ENCODE measurements at regions not wholly inside any gene's neighbourhood (a gene's known extent, or its start where the extent isn't known, plus 50 kb on each side); places are given as distances from the start of the nearest gene placed in this dataset.
A peak's percentile ranks its signal among the peaks of the same experiment; 100 is the strongest.

GRCh38 chr6:14270925-14271788 lies 153.6 kb downstream of the CD83 start:
- peak overlapping the region; percentile 72 for H3K27ac ChIP-seq (ENCODE audit: low read depth, low read length)
- H3K4me2 ChIP-seq (ENCODE audit: low read length) = peak overlapping the region; percentile 65
- ATAC-seq (peak; percentile 93), DNase-seq (ENCODE audit: low read depth, low spot score) (peak; percentile 99)
- peak overlapping the region in 1 of 2 experiments; percentile 25; a peak in 2 of 4 replicates for H3K4me3 ChIP-seq (replicated peaks in 1 of 2; ENCODE audit: low read depth in 1 of 2, low read length in 2 of 2)
- H3K79me2 ChIP-seq (ENCODE audit: insufficient read depth, low read length) = no peaks in the 10 kb centered on the region
- intact Hi-C loops (cut with micrococcal nuclease) = loop anchor here (1.0 to 5.0 kb wide), 2 partner anchors 472 to 976 kb away; partner anchors contain the start of gene JARID2
- H3K9ac ChIP-seq (ENCODE audit: low read length) = peak overlapping the region; percentile 29
- H4K20me1 ChIP-seq (ENCODE audit: insufficient read depth) = no peaks in the 10 kb centered on the region
- H3K4me1 ChIP-seq (ENCODE audit: control insufficient read depth in 1 of 2, insufficient read depth in 2 of 2, low read length in 2 of 2) = peaks cover 26 to 52% of the 10 kb centered on the region in 2 experiments
- no TSS peak for BruUV-seq (replicated peaks)
- RAD21 ChIA-PET (ENCODE audit: low non-redundant PET in 1 of 2, low total read pairs in 2 of 2, uncharacterized antibody in 2 of 2, unreplicated experiment in 2 of 2) = interaction anchor here (0.6 kb wide), 2 partner anchors 61 to 469 kb away, joined by 3 to 5 read pairs; no protein-coding TSS in a partner anchor
- H3K27me3 ChIP-seq (ENCODE audit: insufficient read depth, low read length) = no peaks in the 10 kb centered on the region
- 0 out of 4 replicates have a peak, but pooled peaks cover 0 to 5% of the 10 kb centered on the region in 2 experiments for H3K36me3 ChIP-seq (ENCODE audit: control insufficient read depth in 1 of 2, insufficient read depth in 2 of 2, low read length in 2 of 2)
- CTCF ChIA-PET = no interaction called here
- peaks cover 0 to 9% of the 10 kb centered on the region in 2 experiments; a peak in 1 of 4 replicates for H3K9me3 ChIP-seq (ENCODE audit: control insufficient read depth in 1 of 2, insufficient read depth in 1 of 2, low read depth in 1 of 2, low read length in 2 of 2)
- H2AFZ ChIP-seq (ENCODE audit: low read depth, low read length, poor library complexity, severe bottlenecking) = no peak overlapping the region
- no peaks in the 10 kb centered on the region for H3K9me2 ChIP-seq (ENCODE audit: insufficient read depth)
- POLR2A ChIA-PET = interaction anchor here (1.0 kb wide), 1 partner anchor 11 kb away, joined by 3 read pairs; no protein-coding TSS in a partner anchor
- peak; percentile 41 for TF ChIP-seq RAD21 (IDR thresholded peaks at IDR 0.05; ENCODE audit: low read depth)
- TF ChIP-seq SIN3A (IDR thresholded peaks at IDR 0.05; ENCODE audit: low read depth) = peak; percentile 96
- TF ChIP-seq YY1 (IDR thresholded peaks at IDR 0.05; ENCODE audit: extremely low read depth, insufficient replicate concordance, low read depth, low read length) = no peak
- TF ChIP-seq ATF3 (IDR thresholded peaks at IDR 0.05) = no peak; the same call in 1 of the 2 replicates
- peak; percentile 90 for TF ChIP-seq MAX (IDR thresholded peaks at IDR 0.05)
- no peak for TF ChIP-seq ZFX (IDR thresholded peaks at IDR 0.05)
- no peak for TF ChIP-seq POLR2A (IDR thresholded peaks at IDR 0.05; ENCODE audit: borderline replicate concordance, extremely low read depth, insufficient read depth, insufficient read length)
- TF ChIP-seq REST (IDR thresholded peaks at IDR 0.05; ENCODE audit: low read depth) = no peak
- no peak for TF ChIP-seq EZH2 (IDR thresholded peaks at IDR 0.05)
- peak; percentile 94 for TF ChIP-seq SP1 (IDR thresholded peaks at IDR 0.05; ENCODE audit: low read depth)
- no peak for TF ChIP-seq ZNF274 (IDR thresholded peaks at IDR 0.05; ENCODE audit: low read depth, low read length)
- peak; percentile 61 for TF ChIP-seq ZBTB33 (IDR thresholded peaks at IDR 0.05; ENCODE audit: extremely low read depth, insufficient replicate concordance, low read length)
- TF ChIP-seq JUND (IDR thresholded peaks at IDR 0.05) = peak; percentile 93
- no peak; the same call in 1 of the 2 replicates for TF ChIP-seq ELF1 (IDR thresholded peaks at IDR 0.05; ENCODE audit: borderline replicate concordance, low read depth)
- TF ChIP-seq TCF7L2 (IDR thresholded peaks at IDR 0.05; ENCODE audit: borderline replicate concordance, extremely low read depth, insufficient read depth, insufficient read length) = peak; percentile 98
- no peak for TF ChIP-seq EGR1 (IDR thresholded peaks at IDR 0.05; ENCODE audit: low read depth)
- peak; percentile 55; the same call in 1 of the 2 replicates for TF ChIP-seq POLR2AphosphoS5 (IDR thresholded peaks at IDR 0.05; ENCODE audit: low read depth, low read length)
- TF ChIP-seq SRF (IDR thresholded peaks at IDR 0.05; ENCODE audit: low read depth) = 0 out of 2 replicates have a peak, but pooled peaks have one; percentile 73
- peak; percentile 88 for TF ChIP-seq FOSL1 (IDR thresholded peaks at IDR 0.05; ENCODE audit: low read depth)

All from HCT116 (cell line).